SU-DHL-6 (cell line): ENCODE measurements at regions not wholly inside any gene's neighbourhood (a gene's known extent, or its start where the extent isn't known, plus 50 kb on each side); places are given as distances from the start of the nearest gene placed in this dataset.

Source experiments
- H2AFZ ChIP-seq: fragments of 200-600 bp; sonication (generic); 2 replicates; pipeline ENCODE4 v1.6.1; 2014; ENCODE audit warnings: low read depth, mild to moderate bottlenecking, moderate library complexity, mixed read lengths, antibody characterized with exemption, low read length; ENCODE audit not compliant: severe bottlenecking
- H3F3A ChIP-seq: fragments of 200-600 bp; shearing (Covaris generic); 2 replicates; pipeline ENCODE4 v1.6.0; 2016; ENCODE audit warnings: antibody characterized with exemption, mild to moderate bottlenecking; ENCODE audit not compliant: insufficient read depth
- H3K27ac ChIP-seq: fragments of 200-600 bp; sonication (generic); 2 replicates; pipeline ENCODE4 v1.5.1; 2016; ENCODE audit warnings: low read depth, mild to moderate bottlenecking, low read length, moderate library complexity, mixed read lengths
- H3K27me3 ChIP-seq: fragments of 200-600 bp; sonication (generic), shearing (Covaris generic); 2 replicates; pipeline ENCODE4 v1.6.0; 2014; ENCODE audit warnings: mild to moderate bottlenecking, low read length
- H3K36me3 ChIP-seq: fragments of 200-600 bp; sonication (generic); 2 replicates; pipeline ENCODE4 v1.6.1; 2014; ENCODE audit warnings: mild to moderate bottlenecking, low read length, mixed read lengths
- H3K4me2 ChIP-seq: fragments of 300-600, 200-600 bp; shearing (Covaris generic), sonication (generic); 2 replicates; pipeline ENCODE4 v1.6.0; 2014; ENCODE audit warnings: low read length, low read depth, mild to moderate bottlenecking; ENCODE audit not compliant: poor library complexity, severe bottlenecking
- H3K4me3 ChIP-seq: fragments of 200-600 bp; sonication (generic); 2 replicates; pipeline ENCODE4 v1.5.1; 2014; ENCODE audit warnings: antibody characterized with exemption, low read length, mild to moderate bottlenecking, mixed read lengths; ENCODE audit not compliant: insufficient read depth, poor library complexity, severe bottlenecking
- H3K79me2 ChIP-seq: fragments of 200-600 bp; sonication (generic); 2 replicates; pipeline ENCODE4 v1.6.1; 2014; ENCODE audit warnings: mild to moderate bottlenecking, low read length, moderate library complexity; ENCODE audit not compliant: insufficient read depth
- H3K9ac ChIP-seq: fragments of 200-600 bp; sonication (generic); 2 replicates; pipeline ENCODE4 v1.7.0; 2014; ENCODE audit warnings: mild to moderate bottlenecking, low read length
- H3K9me2 ChIP-seq: fragments of 200-600 bp; sonication (generic); replicated peaks from 2 replicates; pipeline ENCODE4 v1.6.1; 2014; ENCODE audit warnings: low read length; ENCODE audit not compliant: insufficient read depth
- H3K9me3 ChIP-seq: fragments of 200-600 bp; sonication (generic); 2 replicates; pipeline ENCODE4 v1.6.1; 2014; ENCODE audit warnings: low read length, mixed read lengths; ENCODE audit not compliant: insufficient read depth
- H4K20me1 ChIP-seq: fragments of 200-600 bp; sonication (generic); 2 replicates; pipeline ENCODE4 v1.6.1; 2014; ENCODE audit warnings: low read depth, mild to moderate bottlenecking, antibody characterized with exemption, low read length, moderate library complexity, mixed read lengths
- CTCF ChIP-seq: fragments of 200-600 bp; sonication (generic); IDR thresholded peaks from one replicate; pipeline ENCODE4 v1.5.1; 2017; ENCODE audit warnings: antibody characterized with exemption, mild to moderate bottlenecking, low read length, moderate library complexity; ENCODE audit not compliant: insufficient read depth, poor library complexity, severe bottlenecking
- EZH2phosphoT487 ChIP-seq: fragments of 200-600 bp; sonication (generic), shearing (Covaris generic); conservative IDR thresholded peaks from 2 replicates; pipeline ENCODE4 v1.6.1; 2018; ENCODE audit warnings: mild to moderate bottlenecking, antibody characterized with exemption, low read length, moderate library complexity, mixed read lengths

- no peaks in the 10 kb centered on the region for H3K27me3 ChIP-seq
- no peak overlapping the region for H2AFZ ChIP-seq
- no peaks in the 10 kb centered on the region for H4K20me1 ChIP-seq
- H3K9me2 ChIP-seq: no peaks in the 10 kb centered on the region
- no peak overlapping the region for H3K27ac ChIP-seq
- H3K4me2 ChIP-seq: no peak overlapping the region
- no peak overlapping the region for H3K9ac ChIP-seq
- 0 out of 2 replicates have a peak, but pooled peaks cover 5% of the 10 kb centered on the region for H3F3A ChIP-seq
- no peak overlapping the region for H3K4me3 ChIP-seq
- no peaks in the 10 kb centered on the region for H3K36me3 ChIP-seq
- TF ChIP-seq CTCF (no peak), EZH2phosphoT487 (no peak)
- H3K9me3 ChIP-seq: no peaks in the 10 kb centered on the region
- no peaks in the 10 kb centered on the region; the same call in 1 of the 2 replicates for H3K79me2 ChIP-seq
Observed at GRCh38 chr2:64738026-64738425, 84.3 kb upstream of the SERTAD2 start.

GRCh38 chr2:64742678-64743077 is 89.0 kb upstream of the SERTAD2 start:
- no peaks in the 10 kb centered on the region for H3K9me3 ChIP-seq
- H3K4me2 ChIP-seq: no peak overlapping the region
- no peaks in the 10 kb centered on the region; the same call in 1 of the 2 replicates for H3K79me2 ChIP-seq
- H3F3A ChIP-seq: peaks cover 27% of the 10 kb centered on the region
- no peak overlapping the region for H3K9ac ChIP-seq
- no peak overlapping the region for H2AFZ ChIP-seq
- H3K36me3 ChIP-seq: 0 out of 2 replicates have a peak, but pooled peaks cover 7% of the 10 kb centered on the region
- no peak for TF ChIP-seq CTCF
- no peak for TF ChIP-seq EZH2phosphoT487
- H3K27me3 ChIP-seq: no peaks in the 10 kb centered on the region
- H3K9me2 ChIP-seq: no peaks in the 10 kb centered on the region
- H4K20me1 ChIP-seq: no peaks in the 10 kb centered on the region
- no peak overlapping the region for H3K4me3 ChIP-seq
- no peak overlapping the region for H3K27ac ChIP-seq

GRCh38 chr2:64743739-64744330 is 90.1 kb upstream of the SERTAD2 start:
- no peak for TF ChIP-seq CTCF
- TF ChIP-seq EZH2phosphoT487: no peak
- Histone ChIP-seq H3K27me3 (no peaks in the 10 kb centered on the region), H3K79me2 (peaks cover 8% of the 10 kb centered on the region; the same call in 1 of the 2 replicates), H3K4me3 (no peak overlapping the region), H3K27ac (no peak overlapping the region), H2AFZ (no peak overlapping the region), H3K9ac (no peak overlapping the region), H3F3A (peaks cover 31% of the 10 kb centered on the region), H4K20me1 (no peaks in the 10 kb centered on the region), H3K9me3 (no peaks in the 10 kb centered on the region), H3K36me3 (0 out of 2 replicates have a peak, but pooled peaks cover 7% of the 10 kb centered on the region), H3K4me2 (no peak overlapping the region), H3K9me2 (no peaks in the 10 kb centered on the region)
